Erythroblast (primary cell): ENCODE measurements at regions not wholly inside any gene's neighbourhood (a gene's known extent, or its start where the extent isn't known, plus 50 kb on each side); places are given as distances from the start of the nearest gene placed in this dataset.

ENCODE experiments used
- GATA1 ChIP-seq: IDR thresholded peaks from 2 replicates; pipeline ENCODE4 v1.6.1; 2011; ENCODE audit warnings: low read depth, mild to moderate bottlenecking, control low read depth, low read length, moderate library complexity
- POLR2A ChIP-seq: IDR thresholded peaks from 2 replicates; pipeline ENCODE4 v1.6.1; 2011; ENCODE audit warnings: mild to moderate bottlenecking, low read length

GRCh38 chr1:99365545-99365944, 101.3 kb downstream of the PLPPR4 start:
- TF ChIP-seq POLR2A (no peak), GATA1 (no peak)
